HEK293T (cell line): ENCODE measurements at regions not wholly inside any gene's neighbourhood (a gene's known extent, or its start where the extent isn't known, plus 50 kb on each side); places are given as distances from the start of the nearest gene placed in this dataset.

Source experiments
- NFRKB ChIP-seq: fragments of 450-650 bp; IDR thresholded peaks from 2 replicates; pipeline ENCODE4 v1.6.1; 2016; ENCODE audit warnings: mild to moderate bottlenecking, moderate library complexity
- SP1 ChIP-seq: fragments of 450-650 bp; IDR thresholded peaks from 2 replicates; pipeline ENCODE4 v1.6.1; 2017

GRCh38 chr3:181626036-181626435 is 85.7 kb upstream of the SOX2 start:
- TF ChIP-seq NFRKB, result no peak
- TF ChIP-seq SP1, result no peak
